GM23248 (cell line): ENCODE measurements at regions not wholly inside any gene's neighbourhood (a gene's known extent, or its start where the extent isn't known, plus 50 kb on each side); places are given as distances from the start of the nearest gene placed in this dataset.

Experiments used
- EZH2 ChIP-seq: fragments of 200-600 bp; sonication (generic); IDR thresholded peaks from 2 replicates; pipeline ENCODE4 v1.6.1; 2018; ENCODE audit warnings: antibody characterized with exemption, mild to moderate bottlenecking; ENCODE audit not compliant: insufficient read depth, poor library complexity, severe bottlenecking
- EZH2phosphoT487 ChIP-seq: fragments of 200-600 bp; sonication (generic); IDR thresholded peaks from 2 replicates; pipeline ENCODE4 v1.6.1; 2018; ENCODE audit warnings: antibody characterized with exemption, moderate library complexity, mild to moderate bottlenecking, low read depth; ENCODE audit not compliant: insufficient read depth

GRCh38 chr14:55892906-55893305 is 225.3 kb upstream of the PELI2 start:
- TF ChIP-seq EZH2phosphoT487 (no peak), EZH2 (no peak)
